Transverse colon (tissue), 3 donors: ENCODE measurements at regions not wholly inside any gene's neighbourhood (a gene's known extent, or its start where the extent isn't known, plus 50 kb on each side); places are given as distances from the start of the nearest gene placed in this dataset.

Experiments used
- POLR2A ChIP-seq: fragments of 450-650 bp; IDR thresholded peaks from one replicate; pipeline ENCODE4 v1.6.1; 2016; ENCODE audit warnings: antibody characterized with exemption, mild to moderate bottlenecking, moderate library complexity
- POLR2AphosphoS5 ChIP-seq, 3 donors: sonication (generic); formaldehyde crosslinking; IDR thresholded peaks; one replicate each; pipeline ENCODE4 v1.6.1; 2016; ENCODE audit warnings: antibody characterized with exemption in 3 of 3

DNA sequence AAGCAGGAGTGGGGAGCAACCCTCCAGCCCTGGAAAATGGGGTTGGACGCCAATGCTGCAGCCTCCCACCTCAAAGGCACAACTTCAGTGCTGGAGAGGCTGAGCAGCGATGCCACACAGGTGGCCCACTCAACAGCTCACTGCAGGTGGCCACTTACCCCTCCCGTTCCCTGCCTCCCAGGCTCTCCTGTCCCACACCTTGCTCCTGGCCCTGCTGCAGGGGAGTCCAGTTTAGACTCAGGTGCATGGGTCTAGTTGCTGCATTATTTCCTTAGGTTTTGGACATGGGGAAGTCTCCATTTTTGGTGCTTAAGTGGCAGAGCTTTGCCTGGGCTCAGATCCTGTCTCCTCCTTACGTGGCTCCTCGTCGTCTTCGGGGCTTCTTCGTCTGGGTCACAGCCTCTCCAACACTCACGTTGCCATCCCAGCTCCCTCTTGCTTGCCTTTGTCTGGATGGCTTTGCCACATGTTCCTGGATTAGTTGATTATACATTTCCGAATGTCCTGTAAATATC is 898.3 kb downstream of the BRD1 start:
- no peak for TF ChIP-seq POLR2A
- TF ChIP-seq POLR2AphosphoS5 (IDR thresholded peaks at IDR 0.05) = no peak
